ENCODE measurements at regions not wholly inside any gene's neighbourhood (a gene's known extent, or its start where the extent isn't known, plus 50 kb on each side); places are given as distances from the start of the nearest gene placed in this dataset.

GRCh38 chr5:159700016-159700415, 216.3 kb upstream of the ADRA1B start:
- no peak for DNase-seq
- Histone ChIP-seq H3K27ac (no peak overlapping the region), H3K4me1 (ENCODE audit: insufficient read depth) (no peaks in the 10 kb centered on the region), H3K9me3 (ENCODE audit: low read depth) (no peaks in the 10 kb centered on the region), H3K36me3 (ENCODE audit: low read depth) (no peaks in the 10 kb centered on the region), H3K4me2 (ENCODE audit: unreplicated experiment) (no peak overlapping the region), H4K20me1 (ENCODE audit: insufficient read depth) (no peaks in the 10 kb centered on the region), H3K27me3 (replicated peaks; ENCODE audit: insufficient read depth) (no peaks in the 10 kb centered on the region), H3K9ac (no peak overlapping the region), H3F3A (ENCODE audit: insufficient read depth) (no peaks in the 10 kb centered on the region), H3K79me2 (ENCODE audit: insufficient read depth) (no peaks in the 10 kb centered on the region), H3K4me3 (no peak overlapping the region), H3K9me2 (ENCODE audit: insufficient read depth) (no peaks in the 10 kb centered on the region), H2AFZ (no peak overlapping the region)
- in situ Hi-C loops (cut with MboI) = no loop called here
- TF ChIP-seq EZH2phosphoT487 (IDR thresholded peaks at IDR 0.05; ENCODE audit: insufficient read depth, low read depth) (no peak), EZH2 (IDR thresholded peaks at IDR 0.05; ENCODE audit: insufficient read depth, poor library complexity, severe bottlenecking) (no peak)

- no peak overlapping the region for H3K9ac ChIP-seq
- H3K4me1 ChIP-seq (ENCODE audit: insufficient read depth) = no peaks in the 10 kb centered on the region
- H3K79me2 ChIP-seq (ENCODE audit: insufficient read depth) = no peaks in the 10 kb centered on the region
- no peaks in the 10 kb centered on the region for H4K20me1 ChIP-seq (ENCODE audit: insufficient read depth)
- 50 to 64% methylated on average over 4 of the region's 4 CpGs for WGBS, 2 experiments (ENCODE audit: low coverage in 1 of 2, low lambda C conversion rate in 2 of 2, missing lambda C conversion rate in 2 of 2)
- no peak overlapping the region for H3K27ac ChIP-seq
- H3F3A ChIP-seq (ENCODE audit: insufficient read depth) = no peaks in the 10 kb centered on the region
- no peak for DNase-seq
- H3K36me3 ChIP-seq (ENCODE audit: low read depth) = no peaks in the 10 kb centered on the region
- no peak overlapping the region for H3K4me2 ChIP-seq (ENCODE audit: unreplicated experiment)
- no peak for TF ChIP-seq EZH2phosphoT487 (IDR thresholded peaks at IDR 0.05; ENCODE audit: insufficient read depth, low read depth)
- no peak for TF ChIP-seq EZH2 (IDR thresholded peaks at IDR 0.05; ENCODE audit: insufficient read depth, poor library complexity, severe bottlenecking)
- no peak overlapping the region for H2AFZ ChIP-seq
- no peak overlapping the region for H3K4me3 ChIP-seq
- no peaks in the 10 kb centered on the region for H3K27me3 ChIP-seq (replicated peaks; ENCODE audit: insufficient read depth)
- in situ Hi-C loops (cut with MboI) = no loop called here
- H3K9me3 ChIP-seq (ENCODE audit: low read depth) = no peaks in the 10 kb centered on the region
- no peaks in the 10 kb centered on the region for H3K9me2 ChIP-seq (ENCODE audit: insufficient read depth)
Observed at GRCh38 chr5:159702301-159702700, 214.0 kb upstream of the ADRA1B start.

DNA sequence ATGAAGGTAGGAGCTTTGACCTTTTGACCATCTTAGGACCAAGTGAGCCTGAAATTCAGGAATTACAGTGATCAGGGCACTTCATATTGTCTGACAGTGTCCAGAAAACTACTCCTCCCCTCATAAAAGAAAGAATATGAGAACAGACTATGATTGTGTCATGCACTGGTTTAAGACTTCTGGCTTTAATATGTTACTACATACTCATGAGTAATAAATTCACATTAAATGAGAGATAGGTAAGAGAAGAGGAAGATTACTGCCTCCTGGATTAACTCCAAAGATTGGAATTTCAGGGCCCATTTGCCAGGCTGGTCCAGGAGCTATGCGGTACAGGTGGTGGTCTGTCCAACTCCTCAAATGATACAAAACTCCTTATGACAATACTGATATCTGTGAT, 213.5 kb upstream of the ADRA1B start:
- in situ Hi-C loops (cut with MboI) = no loop called here
- Histone ChIP-seq H3K36me3 (ENCODE audit: low read depth) (no peaks in the 10 kb centered on the region), H3K4me3 (no peak overlapping the region), H3K9me3 (ENCODE audit: low read depth) (no peaks in the 10 kb centered on the region), H3K9ac (no peak overlapping the region), H3K4me1 (ENCODE audit: insufficient read depth) (no peaks in the 10 kb centered on the region), H3K27me3 (replicated peaks; ENCODE audit: insufficient read depth) (no peaks in the 10 kb centered on the region), H4K20me1 (ENCODE audit: insufficient read depth) (no peaks in the 10 kb centered on the region), H3F3A (ENCODE audit: insufficient read depth) (no peaks in the 10 kb centered on the region), H3K9me2 (ENCODE audit: insufficient read depth) (no peaks in the 10 kb centered on the region), H3K27ac (no peak overlapping the region), H2AFZ (no peak overlapping the region), H3K4me2 (ENCODE audit: unreplicated experiment) (no peak overlapping the region), H3K79me2 (ENCODE audit: insufficient read depth) (no peaks in the 10 kb centered on the region)
- WGBS, 2 experiments (ENCODE audit: low coverage in 1 of 2, low lambda C conversion rate in 2 of 2, missing lambda C conversion rate in 2 of 2) = 96 to 100% methylated on average over 1 of the region's 1 CpG
- no peak for DNase-seq
- TF ChIP-seq EZH2 (IDR thresholded peaks at IDR 0.05; ENCODE audit: insufficient read depth, poor library complexity, severe bottlenecking) = no peak
- no peak for TF ChIP-seq EZH2phosphoT487 (IDR thresholded peaks at IDR 0.05; ENCODE audit: insufficient read depth, low read depth)

GRCh38 chr5:159704160-159704559, 212.1 kb upstream of the ADRA1B start:
- Histone ChIP-seq H4K20me1 (ENCODE audit: insufficient read depth) (no peaks in the 10 kb centered on the region), H3K9ac (no peak overlapping the region), H2AFZ (no peak overlapping the region), H3K36me3 (ENCODE audit: low read depth) (no peaks in the 10 kb centered on the region), H3K27ac (no peak overlapping the region), H3K9me3 (ENCODE audit: low read depth) (no peaks in the 10 kb centered on the region), H3K79me2 (ENCODE audit: insufficient read depth) (no peaks in the 10 kb centered on the region), H3K4me2 (ENCODE audit: unreplicated experiment) (no peak overlapping the region), H3F3A (ENCODE audit: insufficient read depth) (no peaks in the 10 kb centered on the region), H3K4me1 (ENCODE audit: insufficient read depth) (no peaks in the 10 kb centered on the region), H3K27me3 (replicated peaks; ENCODE audit: insufficient read depth) (no peaks in the 10 kb centered on the region), H3K9me2 (ENCODE audit: insufficient read depth) (no peaks in the 10 kb centered on the region), H3K4me3 (no peak overlapping the region)
- 27 to 34% methylated on average over 3 of the region's 3 CpGs for WGBS, 2 experiments (ENCODE audit: low coverage in 1 of 2, low lambda C conversion rate in 2 of 2, missing lambda C conversion rate in 2 of 2)
- no peak for DNase-seq
- TF ChIP-seq EZH2phosphoT487 (IDR thresholded peaks at IDR 0.05; ENCODE audit: insufficient read depth, low read depth) (no peak), EZH2 (IDR thresholded peaks at IDR 0.05; ENCODE audit: insufficient read depth, poor library complexity, severe bottlenecking) (no peak)
- in situ Hi-C loops (cut with MboI) = no loop called here

DNA sequence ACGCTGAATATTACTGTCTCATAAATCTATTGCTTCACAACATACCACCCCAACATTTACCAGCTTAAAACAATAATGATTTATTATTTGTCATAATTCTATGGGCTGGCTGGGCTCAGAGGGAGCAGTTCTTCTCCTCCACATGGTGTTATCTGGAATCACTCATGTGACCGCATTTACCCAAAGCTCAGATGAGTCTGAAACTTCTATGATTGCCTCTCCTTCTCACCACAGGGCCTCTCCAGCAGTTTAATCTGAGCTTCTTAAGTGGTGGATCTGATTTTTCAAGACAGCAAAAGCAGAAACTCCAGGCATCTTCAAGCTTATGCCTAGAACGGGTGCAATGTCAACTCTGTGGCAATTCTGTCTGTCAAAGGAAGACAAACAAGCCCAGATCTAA, 210.3 kb upstream of the ADRA1B start:
- Histone ChIP-seq H3K27me3 (replicated peaks; ENCODE audit: insufficient read depth) (no peaks in the 10 kb centered on the region; the same call in 1 of the 2 replicates), H2AFZ (no peak overlapping the region), H3K9me3 (ENCODE audit: low read depth) (no peaks in the 10 kb centered on the region), H3K4me3 (no peak overlapping the region), H3K9ac (no peak overlapping the region), H3K4me2 (ENCODE audit: unreplicated experiment) (no peak overlapping the region), H3K36me3 (ENCODE audit: low read depth) (no peaks in the 10 kb centered on the region), H3K79me2 (ENCODE audit: insufficient read depth) (no peaks in the 10 kb centered on the region), H3K27ac (no peak overlapping the region), H3F3A (ENCODE audit: insufficient read depth) (no peaks in the 10 kb centered on the region), H3K9me2 (ENCODE audit: insufficient read depth) (no peaks in the 10 kb centered on the region), H3K4me1 (ENCODE audit: insufficient read depth) (no peaks in the 10 kb centered on the region), H4K20me1 (ENCODE audit: insufficient read depth) (no peaks in the 10 kb centered on the region)
- in situ Hi-C loops (cut with MboI) = no loop called here
- TF ChIP-seq EZH2phosphoT487 (IDR thresholded peaks at IDR 0.05; ENCODE audit: insufficient read depth, low read depth) = no peak
- no peak for TF ChIP-seq EZH2 (IDR thresholded peaks at IDR 0.05; ENCODE audit: insufficient read depth, poor library complexity, severe bottlenecking)
- WGBS, 2 experiments (ENCODE audit: low coverage in 1 of 2, low lambda C conversion rate in 2 of 2, missing lambda C conversion rate in 2 of 2) = 87 to 89% methylated on average over 3 of the region's 3 CpGs
- DNase-seq = no peak

Data from GM23248 (cell line).